ENCODE measurements at regions not wholly inside any gene's neighbourhood (a gene's known extent, or its start where the extent isn't known, plus 50 kb on each side); places are given as distances from the start of the nearest gene placed in this dataset.

- TF ChIP-seq CTCF (IDR thresholded peaks at IDR 0.05; ENCODE audit: insufficient read depth, low read length, poor library complexity, severe bottlenecking) (no peak), EZH2phosphoT487 (conservative IDR thresholded peaks at IDR 0.05; ENCODE audit: low read length) (no peak)
These were observed 174.7 kb upstream of the FBXL17 start for GRCh38 chr5:108556441-108557145.

Measured in SU-DHL-6 (cell line).